DND-41 (cell line): ENCODE measurements at regions not wholly inside any gene's neighbourhood (a gene's known extent, or its start where the extent isn't known, plus 50 kb on each side); places are given as distances from the start of the nearest gene placed in this dataset.

Experiments used
- CTCF ChIP-seq: IDR thresholded peaks from 2 replicates; pipeline ENCODE4 v1.5.1; 2012; ENCODE audit warnings: borderline replicate concordance, low read length, moderate library complexity, mild to moderate bottlenecking; ENCODE audit not compliant: poor library complexity, severe bottlenecking; ENCODE audit errors: extremely low read depth
- EZH2 ChIP-seq: IDR thresholded peaks from 3 replicates; pipeline ENCODE4 v1.6.1; 2012; ENCODE audit warnings: borderline replicate concordance, low read depth, mild to moderate bottlenecking, moderate library complexity, low read length, inconsistent platforms; ENCODE audit not compliant: severe bottlenecking

- TF ChIP-seq EZH2 (no peak), CTCF (no peak)
Observed at GRCh38 chr9:19965336-19965735, 176.5 kb upstream of the SLC24A2 start.
